A549 (cell line): ENCODE measurements at regions not wholly inside any gene's neighbourhood (a gene's known extent, or its start where the extent isn't known, plus 50 kb on each side); places are given as distances from the start of the nearest gene placed in this dataset.

Source experiments
- ATAC-seq, 2 experiments: fragments of 200-7000 bp in 1 of 2; fragments of >200 bp in 1 of 2; cut with Nextera tagmentation in 1 of 2; cut with Tn5 transposase in 1 of 2; 3 replicates each; pipeline versions ENCODE4 v1.8.0 to v1.9.1; 2018 to 2020; ENCODE audit warnings: mild to moderate bottlenecking in 1 of 2, moderate library complexity in 1 of 2
- CTCF ChIA-PET: fragments of 300-600 bp; sonication (Branson Sonifier 250); formaldehyde crosslinking; extraction: SDS; loops from one replicate; lab custom pipeline; 2021; ENCODE audit warnings: antibody characterized with exemption, inconsistent platforms; lab: Yijun Ruan, JAX
- POLR2A ChIA-PET: fragments of 350-600 bp; formaldehyde crosslinking; extraction: SDS; loops from one replicate; lab custom pipeline; 2021; ENCODE audit warnings: antibody characterized with exemption, inconsistent platforms; lab: Yijun Ruan, JAX
- DNase-seq, 2 experiments: peaks; one replicate each; pipeline versions ENCODE4 v3.0.0 to v3.0.0-alpha.2; 2011 to 2016; ENCODE audit warnings: low read depth in 1 of 2, low spot score in 1 of 2
- FAIRE-seq: peaks from 2 replicates; lab custom pipeline; 2011; peaks lifted over from hg19 to GRCh38; lab: Jason Lieb, UNC
- H3K27ac ChIP-seq, 2 experiments: fragments of >200 bp; sonication (Bioruptor Twin); formaldehyde crosslinking; 3 replicates each; pipeline ENCODE4 v1.5.1; 2016 to 2017
- H3K4me1 ChIP-seq: fragments of >200 bp; sonication (Bioruptor Twin); formaldehyde crosslinking; 3 replicates; pipeline ENCODE4 v1.6.1; 2016
- H3K4me2 ChIP-seq: fragments of >200 bp; sonication (Bioruptor Twin); formaldehyde crosslinking; 3 replicates; pipeline ENCODE4 v1.6.1; 2016
- H3K4me3 ChIP-seq: fragments of >200 bp; sonication (Bioruptor Twin); formaldehyde crosslinking; 3 replicates; pipeline ENCODE4 v1.5.1; 2016
- H3K9me3 ChIP-seq: fragments of >200 bp; sonication (Bioruptor Twin); formaldehyde crosslinking; 3 replicates; pipeline ENCODE4 v1.6.1; 2016
- BCL3 ChIP-seq: fragments of >200 bp; sonication (Bioruptor Twin); formaldehyde crosslinking; IDR thresholded peaks from 3 replicates; pipeline ENCODE4 v1.6.1; 2016
- BHLHE40 ChIP-seq: IDR thresholded peaks from 2 replicates; pipeline ENCODE4 v1.6.1; 2012; ENCODE audit warnings: low read depth, low read length, inconsistent platforms
- CBX2 ChIP-seq: fragments of 200-600 bp; sonication (generic); IDR thresholded peaks from 2 replicates; pipeline ENCODE4 v1.6.1; 2016; ENCODE audit warnings: low read depth, mild to moderate bottlenecking, borderline replicate concordance
- CBX8 ChIP-seq: fragments of 200-600 bp; sonication (generic); IDR thresholded peaks from 2 replicates; pipeline ENCODE4 v1.6.1; 2016
- CHD2 ChIP-seq: fragments of 150-350 bp; IDR thresholded peaks from 2 replicates; pipeline ENCODE4 v1.6.1; 2014; ENCODE audit warnings: low read length; ENCODE audit not compliant: partially characterized antibody
- CTCF ChIP-seq: fragments of >200 bp; sonication (Bioruptor Twin); formaldehyde crosslinking; IDR thresholded peaks from 3 replicates; pipeline ENCODE4 v1.5.1; 2016
- EHF ChIP-seq: fragments of 250-450 bp; sonication (Bioruptor Pico); IDR thresholded peaks from 2 replicates; pipeline ENCODE4 v1.5.0; 2020; ENCODE audit warnings: mild to moderate bottlenecking
- FOXS1 ChIP-seq: fragments of 250-450 bp; sonication (Bioruptor Pico); IDR thresholded peaks from 2 replicates; pipeline ENCODE4 v1.5.0; 2020; ENCODE audit warnings: mild to moderate bottlenecking, moderate library complexity
- HEYL ChIP-seq: fragments of 250-450 bp; sonication (Bioruptor Pico); IDR thresholded peaks from 2 replicates; pipeline ENCODE4 v1.8.0; 2021; ENCODE audit warnings: mild to moderate bottlenecking, moderate library complexity
- HOXA7 ChIP-seq: fragments of 250-450 bp; sonication (Bioruptor Pico); IDR thresholded peaks from 2 replicates; pipeline ENCODE4 v1.5.0; 2020; ENCODE audit warnings: mild to moderate bottlenecking, moderate library complexity
- HOXB5 ChIP-seq: fragments of 250-450 bp; sonication (Bioruptor Pico); IDR thresholded peaks from 2 replicates; pipeline ENCODE4 v1.5.0; 2020; ENCODE audit warnings: mild to moderate bottlenecking, moderate library complexity
- MAFK ChIP-seq: fragments of 450-650 bp; IDR thresholded peaks from 2 replicates; pipeline ENCODE4 v1.6.1; 2014; ENCODE audit not compliant: partially characterized antibody
- MAX ChIP-seq: IDR thresholded peaks from 2 replicates; pipeline ENCODE4 v1.6.1; 2012
- POLR2AphosphoS2 ChIP-seq: conservative IDR thresholded peaks from 2 replicates; pipeline ENCODE4 v1.6.1; 2012; ENCODE audit warnings: low read length, improper control_type of control experiment, inconsistent platforms
- RFX5 ChIP-seq: fragments of 450-650 bp; IDR thresholded peaks from 2 replicates; pipeline ENCODE4 v1.7.1; 2014; ENCODE audit warnings: antibody characterized with exemption, mild to moderate bottlenecking, moderate library complexity
- TFCP2L1 ChIP-seq: fragments of 250-450 bp; sonication (Bioruptor Pico); IDR thresholded peaks from 2 replicates; pipeline ENCODE4 v1.5.0; 2021; ENCODE audit warnings: mild to moderate bottlenecking
- TP53 ChIP-seq: fragments of 250-450 bp; sonication (Bioruptor Pico); IDR thresholded peaks from 2 replicates; pipeline ENCODE4 v1.5.0; 2021; ENCODE audit warnings: mild to moderate bottlenecking, moderate library complexity
- USF2 ChIP-seq: fragments of 450-650 bp; IDR thresholded peaks from 2 replicates; pipeline ENCODE4 v1.6.1; 2014; ENCODE audit warnings: antibody characterized with exemption
- ZC3H11A ChIP-seq: fragments of 450-650 bp; IDR thresholded peaks from 2 replicates; pipeline ENCODE4 v1.6.1; 2014; ENCODE audit warnings: antibody characterized with exemption, mild to moderate bottlenecking
- WGBS: methylation state at CpG from one replicate; pipeline ENCODE4 v1.1.6; 2017; ENCODE audit errors: missing lambda C conversion rate; 5-methylcytosine and 5-hydroxymethylcytosine counted together

GRCh38 chr15:93182703-93183205, 93.7 kb upstream of the RGMA start:
- 34% methylated on average over 8 of the region's 8 CpGs for WGBS
- DNase-seq (no peak), FAIRE-seq (no peak), ATAC-seq (no peak)
- Histone ChIP-seq H3K9me3 (no peaks in the 10 kb centered on the region), H3K4me1 (no peaks in the 10 kb centered on the region), H3K4me2 (no peak overlapping the region), H3K4me3 (no peak overlapping the region), H3K27ac (no peak overlapping the region)
- CTCF ChIA-PET: no interaction called here
- POLR2A ChIA-PET: no interaction called here
- no peak for TF ChIP-seq HEYL (CRISPR knock-in tag)
- TF ChIP-seq TP53 (CRISPR knock-in tag): no peak
- TF ChIP-seq HOXB5 (CRISPR knock-in tag): no peak

GRCh38 chr15:93180656-93181055, 91.6 kb upstream of the RGMA start:
- FAIRE-seq (no peak), ATAC-seq (no peak; a peak in 2 of 6 replicates), DNase-seq (no peak)
- CTCF ChIA-PET: no interaction called here
- no peak overlapping the region for H3K4me2 ChIP-seq
- no peak overlapping the region for H3K27ac ChIP-seq
- no peaks in the 10 kb centered on the region for H3K4me1 ChIP-seq
- H3K4me3 ChIP-seq: no peak overlapping the region
- POLR2A ChIA-PET: no interaction called here
- TF ChIP-seq RFX5: no peak
- H3K9me3 ChIP-seq: no peaks in the 10 kb centered on the region
- WGBS: 32% methylated on average over 6 of the region's 6 CpGs

GRCh38 chr15:93180128-93180527, 91.1 kb upstream of the RGMA start:
- H3K4me3 ChIP-seq: no peak overlapping the region
- 23% methylated on average over 7 of the region's 7 CpGs for WGBS
- CTCF ChIA-PET: interaction anchor here (0.5 to 0.6 kb wide), 2 partner anchors 33 to 285 kb away, joined by 3 read pairs; no protein-coding TSS in a partner anchor
- no peak for TF ChIP-seq BCL3
- no peak for TF ChIP-seq MAX
- no peak for TF ChIP-seq FOXS1 (CRISPR knock-in tag)
- no peak for TF ChIP-seq MAFK
- no peak for TF ChIP-seq CTCF
- TF ChIP-seq HOXA7 (CRISPR knock-in tag): no peak
- H3K9me3 ChIP-seq: no peaks in the 10 kb centered on the region
- H3K4me1 ChIP-seq: no peaks in the 10 kb centered on the region
- no peak for FAIRE-seq
- no peak overlapping the region for H3K4me2 ChIP-seq
- H3K27ac ChIP-seq: no peak overlapping the region
- DNase-seq: no peak
- POLR2A ChIA-PET: no interaction called here
- ATAC-seq: peak; percentile 25 to 52; a peak in 3 of 6 replicates

GRCh38 chr15:93179700-93180102, 90.7 kb upstream of the RGMA start:
- H3K4me1 ChIP-seq: no peaks in the 10 kb centered on the region
- TF ChIP-seq BCL3: no peak
- TF ChIP-seq CBX8: no peak
- ChIA-PET CTCF (interaction anchor here (0.5 to 0.6 kb wide), 2 partner anchors 34 to 286 kb away, joined by 3 read pairs; no protein-coding TSS in a partner anchor), POLR2A (no interaction called here)
- H3K4me2 ChIP-seq: no peak overlapping the region
- WGBS: 58% methylated on average over 17 of the region's 17 CpGs
- ATAC-seq (peak; percentile 4 to 49; a peak in 3 of 6 replicates), DNase-seq (no peak), FAIRE-seq (no peak)
- no peak overlapping the region for H3K4me3 ChIP-seq
- H3K9me3 ChIP-seq: no peaks in the 10 kb centered on the region
- no peak overlapping the region for H3K27ac ChIP-seq

- H3K4me1 ChIP-seq: no peaks in the 10 kb centered on the region
- H3K27ac ChIP-seq: no peak overlapping the region
- H3K4me3 ChIP-seq: no peak overlapping the region
- FAIRE-seq (no peak), ATAC-seq (peak in 1 of 2 experiments; percentile 10; a peak in 1 of 6 replicates), DNase-seq (peak in 1 of 2 experiments; percentile 9)
- 35% methylated on average over 15 of the region's 15 CpGs for WGBS
- POLR2A ChIA-PET: no interaction called here
- CTCF ChIA-PET: no interaction called here
- H3K4me2 ChIP-seq: no peak overlapping the region
- 0 out of 3 replicates have a peak, but pooled peaks cover 2% of the 10 kb centered on the region for H3K9me3 ChIP-seq
- TF ChIP-seq EHF: no peak
- TF ChIP-seq USF2: no peak
- no peak for TF ChIP-seq TFCP2L1 (CRISPR knock-in tag)
- no peak for TF ChIP-seq ZC3H11A
- TF ChIP-seq POLR2AphosphoS2: no peak
- TF ChIP-seq CBX2: no peak
- TF ChIP-seq BHLHE40: no peak
- TF ChIP-seq CHD2: no peak
- TF ChIP-seq HOXA7 (CRISPR knock-in tag): no peak
- TF ChIP-seq CBX8: no peak
- no peak for TF ChIP-seq CTCF
Observed at GRCh38 chr15:93179072-93179471, 90.1 kb upstream of the RGMA start.
